WTC11 (cell line): ENCODE measurements at regions not wholly inside any gene's neighbourhood (a gene's known extent, or its start where the extent isn't known, plus 50 kb on each side); places are given as distances from the start of the nearest gene placed in this dataset.
A peak's percentile ranks its signal among the peaks of the same experiment; 100 is the strongest.

Experiments
- ATAC-seq: fragments of 200-7000 bp; cut with Tn5 transposase; 2 replicates; pipeline ENCODE4 v1.10.0; 2021; ENCODE audit warnings: mild to moderate bottlenecking, moderate library complexity
- CTCF ChIA-PET: fragments of 300-600 bp; sonication (Branson Sonifier 250); formaldehyde crosslinking; loops from one replicate; lab custom pipeline; 2021; ENCODE audit warnings: antibody characterized with exemption; lab: Charles Lee
- POLR2A ChIA-PET: fragments of 350-600 bp; sonication (Branson Sonifier 250); formaldehyde crosslinking; loops from one replicate; lab custom pipeline; 2021; ENCODE audit warnings: antibody characterized with exemption; lab: Charles Lee
- DNase-seq: peaks from one replicate; pipeline ENCODE4 v3.0.0; 2021; ENCODE audit warnings: low spot score
- H3K27ac Mint-ChIP-seq: 2 replicates; pipeline ENCODE4 v1.8.0; 2021; ENCODE audit warnings: mixed read lengths
- H3K27me3 Mint-ChIP-seq: 2 replicates; pipeline ENCODE4 v1.8.0; 2021; ENCODE audit warnings: low read depth, mild to moderate bottlenecking, moderate library complexity, mixed read lengths
- H3K36me3 Mint-ChIP-seq: 2 replicates; pipeline ENCODE4 v1.8.0; 2021; ENCODE audit warnings: mixed read lengths
- H3K4me1 Mint-ChIP-seq: 2 replicates; pipeline ENCODE4 v1.8.0; 2022; ENCODE audit warnings: mixed read lengths
- H3K4me3 Mint-ChIP-seq: 2 replicates; pipeline ENCODE4 v1.8.0; 2021; ENCODE audit warnings: mild to moderate bottlenecking, moderate library complexity, mixed read lengths
- H3K9me3 Mint-ChIP-seq: 2 replicates; pipeline ENCODE4 v1.8.0; 2021; ENCODE audit warnings: mixed read lengths
- CBFB ChIP-seq: sonication (generic); formaldehyde crosslinking; IDR thresholded peaks from 2 replicates; pipeline ENCODE4 v1.8.1; 2022; ENCODE audit warnings: mild to moderate bottlenecking, low read depth, missing genetic modification reagents
- JAZF1 ChIP-seq: fragments of 250-450 bp; sonication (Bioruptor Pico); IDR thresholded peaks from 2 replicates; pipeline ENCODE4 v1.9.0; 2021; ENCODE audit warnings: moderate library complexity, mild to moderate bottlenecking, inconsistent platforms
- MYBL2 ChIP-seq: sonication (generic); formaldehyde crosslinking; IDR thresholded peaks from 2 replicates; pipeline ENCODE4 v1.8.1; 2023; ENCODE audit warnings: mild to moderate bottlenecking, moderate library complexity, missing genetic modification reagents
- SMAD3 ChIP-seq: sonication (generic); formaldehyde crosslinking; IDR thresholded peaks from 2 replicates; pipeline ENCODE4 v1.8.0; 2022; ENCODE audit warnings: missing genetic modification reagents, mild to moderate bottlenecking, borderline replicate concordance
- ZBTB21 ChIP-seq: sonication (generic); formaldehyde crosslinking; IDR thresholded peaks from 2 replicates; pipeline ENCODE4 v1.8.1; 2023; ENCODE audit warnings: mild to moderate bottlenecking, missing genetic modification reagents, borderline replicate concordance
- TF ChIP-seq, protein P1 (sequence below): sonication (generic); formaldehyde crosslinking; conservative IDR thresholded peaks from 2 replicates; pipeline ENCODE4 v1.8.1; 2022; ENCODE audit warnings: mild to moderate bottlenecking, missing genetic modification reagents
- TF ChIP-seq, protein P2 (sequence below): sonication (generic); formaldehyde crosslinking; IDR thresholded peaks from 2 replicates; pipeline ENCODE4 v1.8.0; 2023; ENCODE audit warnings: missing genetic modification reagents
- TF ChIP-seq, protein P3 (sequence below): sonication (generic); formaldehyde crosslinking; IDR thresholded peaks from 2 replicates; pipeline ENCODE4 v1.8.0; 2022; ENCODE audit warnings: missing genetic modification reagents
- TF ChIP-seq, protein P4 (sequence below): sonication (generic); formaldehyde crosslinking; IDR thresholded peaks from 2 replicates; pipeline ENCODE4 v1.8.0; 2022; ENCODE audit warnings: mild to moderate bottlenecking, missing genetic modification reagents
- TF ChIP-seq, protein P5 (sequence below): fragments of 250-450 bp; sonication (Bioruptor Pico); IDR thresholded peaks from 2 replicates; pipeline ENCODE4 v1.9.0; 2021; ENCODE audit warnings: moderate library complexity, mild to moderate bottlenecking, inconsistent platforms, borderline replicate concordance
- TF ChIP-seq, protein P6 (sequence below): fragments of 250-450 bp; sonication (Bioruptor Pico); IDR thresholded peaks from 2 replicates; pipeline ENCODE4 v2.1.2; 2022; ENCODE audit warnings: mild to moderate bottlenecking, moderate library complexity
- TF ChIP-seq, protein P7 (sequence below): sonication (generic); formaldehyde crosslinking; IDR thresholded peaks from 2 replicates; pipeline ENCODE4 v1.8.1; 2022; ENCODE audit warnings: low read depth, missing genetic modification reagents, borderline replicate concordance

DNA sequence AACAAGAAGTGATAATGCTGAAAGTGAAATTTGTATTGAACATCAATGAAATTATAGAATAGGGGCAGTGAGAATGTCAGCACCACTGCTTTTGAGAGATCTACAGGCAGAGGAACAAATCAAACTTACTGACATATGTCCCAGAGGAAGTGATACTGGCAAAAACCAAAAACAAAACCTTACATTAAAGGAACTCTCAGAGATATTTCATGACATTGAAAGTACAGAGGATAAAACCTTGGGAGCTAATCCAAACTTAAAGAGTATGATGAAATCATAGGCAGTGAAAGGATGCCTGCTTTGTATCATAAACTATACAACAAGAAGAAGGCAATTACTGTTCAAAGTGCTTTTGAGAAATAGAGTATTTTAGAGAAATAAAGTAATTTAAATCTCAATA, 90.4 kb upstream of the SV2C start (continued):
- TF ChIP-seq, protein P1, sequence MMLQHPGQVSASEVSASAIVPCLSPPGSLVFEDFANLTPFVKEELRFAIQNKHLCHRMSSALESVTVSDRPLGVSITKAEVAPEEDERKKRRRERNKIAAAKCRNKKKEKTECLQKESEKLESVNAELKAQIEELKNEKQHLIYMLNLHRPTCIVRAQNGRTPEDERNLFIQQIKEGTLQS (CRISPR knock-in tag) = no peak
- TF ChIP-seq, protein P2, sequence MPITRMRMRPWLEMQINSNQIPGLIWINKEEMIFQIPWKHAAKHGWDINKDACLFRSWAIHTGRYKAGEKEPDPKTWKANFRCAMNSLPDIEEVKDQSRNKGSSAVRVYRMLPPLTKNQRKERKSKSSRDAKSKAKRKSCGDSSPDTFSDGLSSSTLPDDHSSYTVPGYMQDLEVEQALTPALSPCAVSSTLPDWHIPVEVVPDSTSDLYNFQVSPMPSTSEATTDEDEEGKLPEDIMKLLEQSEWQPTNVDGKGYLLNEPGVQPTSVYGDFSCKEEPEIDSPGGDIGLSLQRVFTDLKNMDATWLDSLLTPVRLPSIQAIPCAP (CRISPR knock-in tag) = no peak

DNA sequence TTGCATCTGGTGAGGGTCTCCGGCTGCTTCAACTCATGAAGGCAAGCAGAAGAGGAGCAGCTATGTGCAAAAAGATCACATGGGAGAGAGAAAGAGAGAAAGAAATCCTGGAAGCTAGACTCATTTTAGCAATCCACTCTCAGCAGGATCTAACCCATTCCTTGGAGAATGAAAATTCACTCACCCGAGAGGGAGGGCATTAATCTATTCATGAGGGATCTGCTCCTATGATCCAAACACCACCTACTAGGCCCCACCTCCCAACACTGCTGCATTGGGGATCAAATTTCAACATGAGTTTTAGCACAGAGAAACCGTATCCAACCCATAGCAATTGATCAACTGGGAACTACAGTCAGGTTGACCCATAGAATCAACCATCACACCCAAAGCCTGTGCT, 98.1 kb upstream of the SV2C start:
- no peak overlapping the region for H3K27ac Mint-ChIP-seq
- H3K36me3 Mint-ChIP-seq = no peaks in the 10 kb centered on the region
- peak; percentile 81 for ATAC-seq
- CTCF ChIA-PET = no interaction called here
- no peaks in the 10 kb centered on the region for H3K27me3 Mint-ChIP-seq
- peaks cover 10% of the 10 kb centered on the region for H3K4me1 Mint-ChIP-seq
- no peaks in the 10 kb centered on the region for H3K9me3 Mint-ChIP-seq
- no peak for DNase-seq
- no peak overlapping the region for H3K4me3 Mint-ChIP-seq
- TF ChIP-seq JAZF1 (CRISPR knock-in tag) = no peak
- TF ChIP-seq, protein P3, sequence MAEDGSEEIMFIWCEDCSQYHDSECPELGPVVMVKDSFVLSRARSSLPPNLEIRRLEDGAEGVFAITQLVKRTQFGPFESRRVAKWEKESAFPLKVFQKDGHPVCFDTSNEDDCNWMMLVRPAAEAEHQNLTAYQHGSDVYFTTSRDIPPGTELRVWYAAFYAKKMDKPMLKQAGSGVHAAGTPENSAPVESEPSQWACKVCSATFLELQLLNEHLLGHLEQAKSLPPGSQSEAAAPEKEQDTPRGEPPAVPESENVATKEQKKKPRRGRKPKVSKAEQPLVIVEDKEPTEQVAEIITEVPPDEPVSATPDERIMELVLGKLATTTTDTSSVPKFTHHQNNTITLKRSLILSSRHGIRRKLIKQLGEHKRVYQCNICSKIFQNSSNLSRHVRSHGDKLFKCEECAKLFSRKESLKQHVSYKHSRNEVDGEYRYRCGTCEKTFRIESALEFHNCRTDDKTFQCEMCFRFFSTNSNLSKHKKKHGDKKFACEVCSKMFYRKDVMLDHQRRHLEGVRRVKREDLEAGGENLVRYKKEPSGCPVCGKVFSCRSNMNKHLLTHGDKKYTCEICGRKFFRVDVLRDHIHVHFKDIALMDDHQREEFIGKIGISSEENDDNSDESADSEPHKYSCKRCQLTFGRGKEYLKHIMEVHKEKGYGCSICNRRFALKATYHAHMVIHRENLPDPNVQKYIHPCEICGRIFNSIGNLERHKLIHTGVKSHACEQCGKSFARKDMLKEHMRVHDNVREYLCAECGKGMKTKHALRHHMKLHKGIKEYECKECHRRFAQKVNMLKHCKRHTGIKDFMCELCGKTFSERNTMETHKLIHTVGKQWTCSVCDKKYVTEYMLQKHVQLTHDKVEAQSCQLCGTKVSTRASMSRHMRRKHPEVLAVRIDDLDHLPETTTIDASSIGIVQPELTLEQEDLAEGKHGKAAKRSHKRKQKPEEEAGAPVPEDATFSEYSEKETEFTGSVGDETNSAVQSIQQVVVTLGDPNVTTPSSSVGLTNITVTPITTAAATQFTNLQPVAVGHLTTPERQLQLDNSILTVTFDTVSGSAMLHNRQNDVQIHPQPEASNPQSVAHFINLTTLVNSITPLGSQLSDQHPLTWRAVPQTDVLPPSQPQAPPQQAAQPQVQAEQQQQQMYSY (CRISPR knock-in tag) = peak; percentile 63
- TF ChIP-seq, all 79 proteins: peak for 1
- POLR2A ChIA-PET = no interaction called here

DNA sequence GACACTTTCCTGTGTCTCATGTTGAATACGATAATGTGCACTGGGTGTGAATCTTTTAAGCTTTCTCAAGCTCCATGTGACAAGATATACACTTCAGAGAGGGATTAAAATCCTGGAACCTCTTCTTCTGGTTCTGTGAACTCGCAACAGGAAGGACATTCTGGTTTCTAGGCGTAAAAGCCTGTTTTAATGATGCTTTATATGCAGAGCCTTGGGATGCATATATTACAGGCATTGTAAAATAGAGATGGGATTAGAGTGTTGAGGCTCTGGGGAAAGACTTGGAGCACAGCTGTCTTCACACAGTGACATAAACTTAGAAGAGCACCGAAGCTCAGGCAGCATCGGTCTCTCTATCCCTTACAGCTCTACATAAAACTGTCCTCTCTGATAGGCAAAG, 107.7 kb upstream of the SV2C start:
- DNase-seq = no peak
- H3K9me3 Mint-ChIP-seq = peaks cover 25% of the 10 kb centered on the region
- no peaks in the 10 kb centered on the region for H3K4me1 Mint-ChIP-seq
- no peak overlapping the region for H3K4me3 Mint-ChIP-seq
- ChIA-PET POLR2A (no interaction called here), CTCF (no interaction called here)
- peaks cover 5% of the 10 kb centered on the region; the same call in 1 of the 2 replicates for H3K36me3 Mint-ChIP-seq
- peaks cover 3% of the 10 kb centered on the region for H3K27me3 Mint-ChIP-seq
- TF ChIP-seq SMAD3 (CRISPR knock-in tag) (no peak), CBFB (CRISPR knock-in tag) (no peak), ZBTB21 (CRISPR knock-in tag) (no peak), MYBL2 (no peak)
- TF ChIP-seq, protein P4, sequence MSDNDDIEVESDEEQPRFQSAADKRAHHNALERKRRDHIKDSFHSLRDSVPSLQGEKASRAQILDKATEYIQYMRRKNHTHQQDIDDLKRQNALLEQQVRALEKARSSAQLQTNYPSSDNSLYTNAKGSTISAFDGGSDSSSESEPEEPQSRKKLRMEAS = no peak
- TF ChIP-seq, protein P5, sequence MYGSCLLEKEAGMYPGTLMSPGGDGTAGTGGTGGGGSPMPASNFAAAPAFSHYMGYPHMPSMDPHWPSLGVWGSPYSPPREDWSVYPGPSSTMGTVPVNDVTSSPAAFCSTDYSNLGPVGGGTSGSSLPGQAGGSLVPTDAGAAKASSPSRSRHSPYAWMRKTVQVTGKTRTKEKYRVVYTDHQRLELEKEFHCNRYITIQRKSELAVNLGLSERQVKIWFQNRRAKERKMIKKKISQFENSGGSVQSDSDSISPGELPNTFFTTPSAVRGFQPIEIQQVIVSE (CRISPR knock-in tag) = no peak
- TF ChIP-seq, protein P6, sequence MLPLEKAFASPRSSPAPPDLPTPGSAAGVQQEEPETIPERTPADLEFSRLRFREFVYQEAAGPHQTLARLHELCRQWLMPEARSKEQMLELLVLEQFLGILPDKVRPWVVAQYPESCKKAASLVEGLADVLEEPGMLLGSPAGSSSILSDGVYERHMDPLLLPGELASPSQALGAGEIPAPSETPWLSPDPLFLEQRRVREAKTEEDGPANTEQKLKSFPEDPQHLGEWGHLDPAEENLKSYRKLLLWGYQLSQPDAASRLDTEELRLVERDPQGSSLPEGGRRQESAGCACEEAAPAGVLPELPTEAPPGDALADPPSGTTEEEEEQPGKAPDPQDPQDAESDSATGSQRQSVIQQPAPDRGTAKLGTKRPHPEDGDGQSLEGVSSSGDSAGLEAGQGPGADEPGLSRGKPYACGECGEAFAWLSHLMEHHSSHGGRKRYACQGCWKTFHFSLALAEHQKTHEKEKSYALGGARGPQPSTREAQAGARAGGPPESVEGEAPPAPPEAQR (CRISPR knock-in tag) = no peak
- TF ChIP-seq, protein P7, sequence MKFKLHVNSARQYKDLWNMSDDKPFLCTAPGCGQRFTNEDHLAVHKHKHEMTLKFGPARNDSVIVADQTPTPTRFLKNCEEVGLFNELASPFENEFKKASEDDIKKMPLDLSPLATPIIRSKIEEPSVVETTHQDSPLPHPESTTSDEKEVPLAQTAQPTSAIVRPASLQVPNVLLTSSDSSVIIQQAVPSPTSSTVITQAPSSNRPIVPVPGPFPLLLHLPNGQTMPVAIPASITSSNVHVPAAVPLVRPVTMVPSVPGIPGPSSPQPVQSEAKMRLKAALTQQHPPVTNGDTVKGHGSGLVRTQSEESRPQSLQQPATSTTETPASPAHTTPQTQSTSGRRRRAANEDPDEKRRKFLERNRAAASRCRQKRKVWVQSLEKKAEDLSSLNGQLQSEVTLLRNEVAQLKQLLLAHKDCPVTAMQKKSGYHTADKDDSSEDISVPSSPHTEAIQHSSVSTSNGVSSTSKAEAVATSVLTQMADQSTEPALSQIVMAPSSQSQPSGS (CRISPR knock-in tag) = no peak
- H3K27ac Mint-ChIP-seq = no peak overlapping the region
- ATAC-seq = no peak
